ENCODE measurements at regions not wholly inside any gene's neighbourhood (a gene's known extent, or its start where the extent isn't known, plus 50 kb on each side); places are given as distances from the start of the nearest gene placed in this dataset.
"Not testable (repeated sequence)": the region's sequence is repeated elsewhere in the genome, so short reads cannot be mapped to it uniquely, and the experiment has no call there.

- no peak for ATAC-seq
- no peak for DNase-seq
- no peak overlapping the region for H3K27ac ChIP-seq
- intact Hi-C loops (cut with DNase I) = no loop called here
- H3K9me3 ChIP-seq = no peaks in the 10 kb centered on the region
- no peaks in the 10 kb centered on the region for H3K36me3 ChIP-seq
- no peak overlapping the region for H3K4me3 ChIP-seq
- no peaks in the 10 kb centered on the region for H3K4me1 ChIP-seq
- H3K27me3 ChIP-seq = no peaks in the 10 kb centered on the region
- TF ChIP-seq, protein P1, sequence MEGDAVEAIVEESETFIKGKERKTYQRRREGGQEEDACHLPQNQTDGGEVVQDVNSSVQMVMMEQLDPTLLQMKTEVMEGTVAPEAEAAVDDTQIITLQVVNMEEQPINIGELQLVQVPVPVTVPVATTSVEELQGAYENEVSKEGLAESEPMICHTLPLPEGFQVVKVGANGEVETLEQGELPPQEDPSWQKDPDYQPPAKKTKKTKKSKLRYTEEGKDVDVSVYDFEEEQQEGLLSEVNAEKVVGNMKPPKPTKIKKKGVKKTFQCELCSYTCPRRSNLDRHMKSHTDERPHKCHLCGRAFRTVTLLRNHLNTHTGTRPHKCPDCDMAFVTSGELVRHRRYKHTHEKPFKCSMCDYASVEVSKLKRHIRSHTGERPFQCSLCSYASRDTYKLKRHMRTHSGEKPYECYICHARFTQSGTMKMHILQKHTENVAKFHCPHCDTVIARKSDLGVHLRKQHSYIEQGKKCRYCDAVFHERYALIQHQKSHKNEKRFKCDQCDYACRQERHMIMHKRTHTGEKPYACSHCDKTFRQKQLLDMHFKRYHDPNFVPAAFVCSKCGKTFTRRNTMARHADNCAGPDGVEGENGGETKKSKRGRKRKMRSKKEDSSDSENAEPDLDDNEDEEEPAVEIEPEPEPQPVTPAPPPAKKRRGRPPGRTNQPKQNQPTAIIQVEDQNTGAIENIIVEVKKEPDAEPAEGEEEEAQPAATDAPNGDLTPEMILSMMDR (IDR thresholded peaks at IDR 0.05) = no peak
Measured at GRCh38 chr13:81382246-81382645, 1041.3 kb upstream of the SPRY2 start.

DNA sequence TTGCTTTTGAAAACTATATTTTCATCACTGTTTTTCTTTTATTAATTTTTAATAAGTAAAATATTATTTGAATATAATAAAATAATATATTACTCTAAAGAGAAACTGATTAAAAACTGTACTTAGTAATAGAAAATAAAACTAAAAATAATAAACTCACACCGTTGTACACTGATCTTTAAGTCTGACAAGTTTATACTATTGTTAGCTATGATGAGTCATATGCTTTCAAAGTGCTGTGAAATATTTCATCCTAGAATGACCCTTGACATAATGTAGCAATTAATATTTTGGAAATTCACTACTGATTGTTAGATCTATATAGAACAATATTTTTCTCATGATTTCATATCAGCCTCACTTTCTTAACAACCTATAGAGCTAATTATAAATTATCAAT lies 1040.6 kb upstream of the SPRY2 start:
- H3K9me3 ChIP-seq = no peaks in the 10 kb centered on the region
- no peaks in the 10 kb centered on the region for H3K36me3 ChIP-seq
- intact Hi-C loops (cut with DNase I) = no loop called here
- no peaks in the 10 kb centered on the region for H3K27me3 ChIP-seq
- H3K4me1 ChIP-seq = no peaks in the 10 kb centered on the region
- no peak overlapping the region for H3K4me3 ChIP-seq
- ATAC-seq = no peak
- no peak overlapping the region for H3K27ac ChIP-seq
- TF ChIP-seq, protein P1 (IDR thresholded peaks at IDR 0.05) = no peak
- DNase-seq = no peak

DNA sequence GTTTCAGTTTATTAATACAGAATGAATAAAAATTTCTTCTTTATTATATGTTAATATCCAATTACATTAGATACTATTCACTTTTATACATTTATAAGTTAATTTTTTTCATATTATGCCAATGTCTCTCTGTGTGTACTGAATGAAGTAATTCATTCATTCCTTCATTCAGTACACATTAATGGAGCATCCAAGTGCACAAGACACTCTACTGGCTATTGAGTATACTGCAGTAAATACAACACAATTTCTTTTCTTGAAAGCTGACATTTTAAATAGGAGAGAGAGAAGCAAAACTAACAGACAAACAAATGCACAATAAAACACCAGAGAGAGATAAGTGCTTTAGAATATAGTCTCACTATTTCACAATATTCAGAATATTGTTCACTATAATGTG lies 1038.3 kb upstream of the SPRY2 start:
- Histone ChIP-seq H3K9me3 (no peaks in the 10 kb centered on the region), H3K4me3 (no peak overlapping the region), H3K4me1 (no peaks in the 10 kb centered on the region), H3K36me3 (no peaks in the 10 kb centered on the region), H3K27ac (no peak overlapping the region), H3K27me3 (no peaks in the 10 kb centered on the region)
- intact Hi-C loops (cut with DNase I) = no loop called here
- DNase-seq (no peak), ATAC-seq (no peak)
- TF ChIP-seq, protein P1 (IDR thresholded peaks at IDR 0.05) = no peak

- H3K27ac ChIP-seq = no peak overlapping the region
- no peaks in the 10 kb centered on the region for H3K27me3 ChIP-seq
- H3K36me3 ChIP-seq = no peaks in the 10 kb centered on the region
- no peak for DNase-seq
- TF ChIP-seq, protein P1 (IDR thresholded peaks at IDR 0.05) = no peak
- H3K9me3 ChIP-seq = no peaks in the 10 kb centered on the region
- ATAC-seq = no peak
- intact Hi-C loops (cut with DNase I) = no loop called here
- no peaks in the 10 kb centered on the region for H3K4me1 ChIP-seq
- H3K4me3 ChIP-seq = no peak overlapping the region
Measured at GRCh38 chr13:81377921-81378320, 1037.0 kb upstream of the SPRY2 start.

- Histone ChIP-seq H3K4me3 (no peak overlapping the region), H3K9me3 (no peaks in the 10 kb centered on the region), H3K4me1 (no peaks in the 10 kb centered on the region), H3K36me3 (no peaks in the 10 kb centered on the region), H3K27ac (no peak overlapping the region), H3K27me3 (no peaks in the 10 kb centered on the region)
- no peak for ATAC-seq
- intact Hi-C loops (cut with DNase I) = no loop called here
- TF ChIP-seq, protein P1 (IDR thresholded peaks at IDR 0.05) = no peak
- DNase-seq = no peak
Measured at GRCh38 chr13:81375709-81376108, 1034.8 kb upstream of the SPRY2 start.

DNA sequence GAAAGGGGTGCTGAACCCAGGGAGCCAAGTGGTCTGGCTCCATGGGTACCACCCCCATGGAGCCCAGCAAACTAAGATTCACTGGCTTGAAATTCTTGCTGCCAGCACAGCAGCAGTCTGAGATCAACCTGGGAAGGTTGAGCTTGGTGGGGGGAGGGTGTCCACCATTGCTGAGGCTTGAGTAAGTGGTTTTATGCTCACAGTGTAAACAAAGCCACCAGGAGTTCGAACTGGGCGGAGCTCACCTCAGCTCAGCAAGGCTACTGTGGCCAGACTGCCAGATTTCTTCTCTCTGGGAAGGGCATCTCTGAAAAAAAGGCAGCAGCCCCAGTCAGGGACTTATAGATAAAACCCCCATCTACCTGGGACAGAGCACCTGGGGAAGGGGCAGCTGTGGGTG lies 1021.8 kb upstream of the SPRY2 start:
- H3K4me3 ChIP-seq; ATAC-seq; H3K36me3 ChIP-seq; H3K27me3 ChIP-seq; H3K9me3 ChIP-seq; intact Hi-C loops (cut with DNase I); H3K27ac ChIP-seq; DNase-seq; H3K4me1 ChIP-seq: not testable (repeated sequence)
